SK-N-SH (cell line): ENCODE measurements at regions not wholly inside any gene's neighbourhood (a gene's known extent, or its start where the extent isn't known, plus 50 kb on each side); places are given as distances from the start of the nearest gene placed in this dataset.

ENCODE experiments used
- CTCF ChIA-PET: fragments of 300-600, 350-600 bp; formaldehyde crosslinking; extraction: SDS; loops from one replicate; lab custom pipeline; 2021; lab: Yijun Ruan, JAX
- POLR2A ChIA-PET: fragments of 350-600 bp; sonication (Branson Sonifier 250); formaldehyde crosslinking; extraction: SDS; loops from one replicate; lab custom pipeline; 2020; ENCODE audit warnings: antibody characterized with exemption, inconsistent platforms; lab: Yijun Ruan, JAX
- DNase-seq: peaks from one replicate; pipeline ENCODE4 v3.0.0; 2012
- H2AFZ ChIP-seq: fragments of 200-600 bp; sonication (generic); 2 replicates; pipeline ENCODE4 v1.8.1; 2016; ENCODE audit warnings: antibody characterized with exemption, mild to moderate bottlenecking, low read depth
- H3F3A ChIP-seq: fragments of 200-600 bp; sonication (generic); replicated peaks from 2 replicates; pipeline ENCODE3; 2016; ENCODE audit warnings: antibody characterized with exemption, mild to moderate bottlenecking; ENCODE audit not compliant: insufficient read depth
- H3K27ac ChIP-seq, 2 experiments: fragments of 200-500 bp in 1 of 2; fragments of 200-600 bp in 1 of 2; sonication (Bioruptor generic) in 1 of 2; sonication (generic), shearing (Covaris generic) in 1 of 2; 2 replicates each; pipeline versions ENCODE4 v1.5.1 to v1.6.1; 2014 to 2016; ENCODE audit warnings: low read depth in 2 of 2, inconsistent platforms in 1 of 2, low read length in 1 of 2, mild to moderate bottlenecking in 1 of 2, mixed read lengths in 1 of 2
- H3K27me3 ChIP-seq: fragments of 200-600 bp; sonication (generic), shearing (Covaris generic); 2 replicates; pipeline ENCODE4 v1.6.1; 2016; ENCODE audit warnings: mixed run types; ENCODE audit not compliant: insufficient read depth
- H3K36me3 ChIP-seq, 2 experiments: fragments of 200-500 bp in 1 of 2; fragments of 200-600 bp in 1 of 2; sonication (Bioruptor generic) in 1 of 2; sonication (generic) in 1 of 2; replicated peaks in 1 of 2; 2 replicates each; pipeline versions ENCODE3 to v1.5.1; 2014 to 2016; ENCODE audit warnings: low read length in 1 of 2, mild to moderate bottlenecking in 1 of 2; ENCODE audit not compliant: insufficient read depth in 2 of 2, control insufficient read depth in 1 of 2
- H3K4me1 ChIP-seq, 2 experiments: fragments of 200-500 bp in 1 of 2; fragments of 200-600 bp in 1 of 2; sonication (Bioruptor generic) in 1 of 2; sonication (generic), shearing (Covaris generic) in 1 of 2; 2 replicates each; pipeline versions ENCODE4 v1.5.1 to v1.6.1; 2014 to 2016; ENCODE audit warnings: low read depth in 1 of 2, low read length in 1 of 2, mixed run types in 1 of 2; ENCODE audit not compliant: insufficient read depth in 2 of 2, control insufficient read depth in 1 of 2
- H3K4me2 ChIP-seq: fragments of 200-600 bp; sonication (generic), shearing (Covaris generic); 2 replicates; pipeline ENCODE4 v1.6.1; 2017; ENCODE audit warnings: mixed run types
- H3K4me3 ChIP-seq, 2 experiments: fragments of 200-500 bp in 1 of 2; fragments of 200-600 bp in 1 of 2; sonication (Bioruptor generic) in 1 of 2; sonication (generic), shearing (Covaris generic) in 1 of 2; 2 replicates each; pipeline versions ENCODE4 v1.5.1 to v1.8.1; 2014 to 2016; ENCODE audit warnings: low read depth in 2 of 2, inconsistent platforms in 1 of 2, low read length in 1 of 2, mild to moderate bottlenecking in 1 of 2, mixed read lengths in 1 of 2, moderate library complexity in 1 of 2
- H3K79me2 ChIP-seq: fragments of 200-600 bp; sonication (generic); 2 replicates; pipeline ENCODE4 v1.8.1; 2017; ENCODE audit warnings: mild to moderate bottlenecking; ENCODE audit not compliant: insufficient read depth
- H3K9ac ChIP-seq: fragments of 200-600 bp; sonication (generic); 2 replicates; pipeline ENCODE4 v1.6.1; 2017; ENCODE audit warnings: mixed run types
- H3K9me2 ChIP-seq: fragments of 200-600 bp; sonication (generic); 2 replicates; pipeline ENCODE4 v1.6.1; 2017; ENCODE audit warnings: mixed run types
- H3K9me3 ChIP-seq: fragments of 200-600 bp; sonication (generic); 2 replicates; pipeline ENCODE4 v1.6.1; 2017; ENCODE audit warnings: mixed run types, mild to moderate bottlenecking, moderate library complexity
- H4K20me1 ChIP-seq: fragments of 200-600 bp; sonication (generic); 2 replicates; pipeline ENCODE4 v1.6.1; 2017; ENCODE audit warnings: mild to moderate bottlenecking, mixed run types; ENCODE audit not compliant: insufficient read depth
- EP300 ChIP-seq, 2 experiments: IDR thresholded peaks; 2 replicates each; pipeline versions ENCODE4 v1.4.0 to v1.6.1; 2012; ENCODE audit warnings: borderline replicate concordance in 1 of 2, low read depth in 1 of 2, low read length in 1 of 2
- FOXJ3 ChIP-seq: sonication (generic); formaldehyde crosslinking; IDR thresholded peaks from 2 replicates; pipeline ENCODE4 v1.5.1; 2020; ENCODE audit warnings: mild to moderate bottlenecking, missing genetic modification reagents
- FOXM1 ChIP-seq: IDR thresholded peaks from 2 replicates; pipeline ENCODE4 v1.4.0; 2012; ENCODE audit warnings: low read depth, mild to moderate bottlenecking
- GATA2 ChIP-seq: sonication (generic); formaldehyde crosslinking; IDR thresholded peaks from 2 replicates; pipeline ENCODE4 v1.5.0; 2020; ENCODE audit warnings: mild to moderate bottlenecking, missing genetic modification reagents
- MXI1 ChIP-seq: IDR thresholded peaks from 2 replicates; pipeline ENCODE4 v1.6.1; 2012; ENCODE audit warnings: mild to moderate bottlenecking, low read depth, low read length, improper control_type of control experiment
- NFIC ChIP-seq: IDR thresholded peaks from 2 replicates; pipeline ENCODE4 v1.4.0; 2012; ENCODE audit warnings: borderline replicate concordance
- TCF12 ChIP-seq: IDR thresholded peaks from 2 replicates; pipeline ENCODE4 v1.4.0; 2012
- WGBS: methylation state at CpG from one replicate; pipeline ENCODE4 v1.1.6; 2017; ENCODE audit warnings: low lambda C conversion rate; 5-methylcytosine and 5-hydroxymethylcytosine counted together
- TF ChIP-seq, protein P1 (sequence below): fragments of 200-600 bp; sonication (generic); IDR thresholded peaks from 2 replicates; pipeline ENCODE4 v1.6.1; 2017; ENCODE audit warnings: antibody characterized with exemption, mild to moderate bottlenecking, moderate library complexity
- TF ChIP-seq, protein P2 (sequence below): IDR thresholded peaks from 2 replicates; pipeline ENCODE4 v1.6.1; 2012; ENCODE audit warnings: mild to moderate bottlenecking, low read depth, low read length, moderate library complexity
- TF ChIP-seq, protein P3 (sequence below): IDR thresholded peaks from 2 replicates; pipeline ENCODE4 v1.4.0; 2012; ENCODE audit warnings: low read depth
- TF ChIP-seq, protein P4 (sequence below): fragments of 150-350 bp; IDR thresholded peaks from 2 replicates; pipeline ENCODE4 v1.6.1; 2016; ENCODE audit warnings: mild to moderate bottlenecking, low read depth, low read length
- TF ChIP-seq, protein P5 (sequence below): IDR thresholded peaks from 2 replicates; pipeline ENCODE4; 2012

DNA sequence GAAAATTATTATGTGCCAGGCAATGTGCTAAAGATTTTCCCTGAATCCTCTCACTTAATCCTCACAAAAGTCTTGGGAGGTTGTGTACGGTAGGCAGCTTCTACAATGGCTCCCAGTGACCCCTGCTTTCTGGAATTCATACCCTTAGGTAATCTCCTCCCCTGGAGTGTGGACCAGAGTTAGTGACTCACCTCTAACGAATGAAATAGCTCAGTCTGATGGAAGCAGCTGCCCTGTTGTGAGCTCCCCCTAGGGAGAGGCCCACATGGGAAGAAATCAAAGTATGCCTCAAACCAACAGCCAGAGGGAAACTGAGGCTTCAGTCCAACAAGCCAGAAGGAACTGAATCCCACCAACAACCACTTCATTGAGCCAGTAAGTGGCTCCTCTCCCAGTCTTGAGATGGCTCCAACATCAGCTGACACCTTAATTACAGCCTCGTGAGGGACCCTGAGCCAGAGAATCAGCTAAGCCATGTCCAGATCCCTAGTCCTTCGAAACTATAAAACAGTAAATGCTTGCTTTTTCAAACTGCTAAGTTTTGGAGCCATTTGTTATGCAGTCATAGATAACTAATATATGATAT, 98.9 kb upstream of the ISX start:
- whole genome bisulfite sequencing, result 4% methylated on average over 4 of the region's 4 CpGs
- Histone ChIP-seq H3K9me3 (no peaks in the 10 kb centered on the region), H3K27ac (no peak overlapping the region), H3K4me3 (no peak overlapping the region), H3K27me3 (no peaks in the 10 kb centered on the region), H3F3A (no peaks in the 10 kb centered on the region), H3K9ac (no peak overlapping the region), H3K9me2 (no peaks in the 10 kb centered on the region), H3K4me1 (no peaks in the 10 kb centered on the region), H4K20me1 (no peaks in the 10 kb centered on the region), H3K79me2 (no peaks in the 10 kb centered on the region), H3K4me2 (no peak overlapping the region), H2AFZ (no peak overlapping the region), H3K36me3 (no peaks in the 10 kb centered on the region)
- ChIA-PET POLR2A (no interaction called here), CTCF (no interaction called here)
- TF ChIP-seq FOXM1 (no peak), TCF12 (no peak)
- TF ChIP-seq, protein P1, sequence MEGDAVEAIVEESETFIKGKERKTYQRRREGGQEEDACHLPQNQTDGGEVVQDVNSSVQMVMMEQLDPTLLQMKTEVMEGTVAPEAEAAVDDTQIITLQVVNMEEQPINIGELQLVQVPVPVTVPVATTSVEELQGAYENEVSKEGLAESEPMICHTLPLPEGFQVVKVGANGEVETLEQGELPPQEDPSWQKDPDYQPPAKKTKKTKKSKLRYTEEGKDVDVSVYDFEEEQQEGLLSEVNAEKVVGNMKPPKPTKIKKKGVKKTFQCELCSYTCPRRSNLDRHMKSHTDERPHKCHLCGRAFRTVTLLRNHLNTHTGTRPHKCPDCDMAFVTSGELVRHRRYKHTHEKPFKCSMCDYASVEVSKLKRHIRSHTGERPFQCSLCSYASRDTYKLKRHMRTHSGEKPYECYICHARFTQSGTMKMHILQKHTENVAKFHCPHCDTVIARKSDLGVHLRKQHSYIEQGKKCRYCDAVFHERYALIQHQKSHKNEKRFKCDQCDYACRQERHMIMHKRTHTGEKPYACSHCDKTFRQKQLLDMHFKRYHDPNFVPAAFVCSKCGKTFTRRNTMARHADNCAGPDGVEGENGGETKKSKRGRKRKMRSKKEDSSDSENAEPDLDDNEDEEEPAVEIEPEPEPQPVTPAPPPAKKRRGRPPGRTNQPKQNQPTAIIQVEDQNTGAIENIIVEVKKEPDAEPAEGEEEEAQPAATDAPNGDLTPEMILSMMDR, result no peak
- TF ChIP-seq, protein P2, sequence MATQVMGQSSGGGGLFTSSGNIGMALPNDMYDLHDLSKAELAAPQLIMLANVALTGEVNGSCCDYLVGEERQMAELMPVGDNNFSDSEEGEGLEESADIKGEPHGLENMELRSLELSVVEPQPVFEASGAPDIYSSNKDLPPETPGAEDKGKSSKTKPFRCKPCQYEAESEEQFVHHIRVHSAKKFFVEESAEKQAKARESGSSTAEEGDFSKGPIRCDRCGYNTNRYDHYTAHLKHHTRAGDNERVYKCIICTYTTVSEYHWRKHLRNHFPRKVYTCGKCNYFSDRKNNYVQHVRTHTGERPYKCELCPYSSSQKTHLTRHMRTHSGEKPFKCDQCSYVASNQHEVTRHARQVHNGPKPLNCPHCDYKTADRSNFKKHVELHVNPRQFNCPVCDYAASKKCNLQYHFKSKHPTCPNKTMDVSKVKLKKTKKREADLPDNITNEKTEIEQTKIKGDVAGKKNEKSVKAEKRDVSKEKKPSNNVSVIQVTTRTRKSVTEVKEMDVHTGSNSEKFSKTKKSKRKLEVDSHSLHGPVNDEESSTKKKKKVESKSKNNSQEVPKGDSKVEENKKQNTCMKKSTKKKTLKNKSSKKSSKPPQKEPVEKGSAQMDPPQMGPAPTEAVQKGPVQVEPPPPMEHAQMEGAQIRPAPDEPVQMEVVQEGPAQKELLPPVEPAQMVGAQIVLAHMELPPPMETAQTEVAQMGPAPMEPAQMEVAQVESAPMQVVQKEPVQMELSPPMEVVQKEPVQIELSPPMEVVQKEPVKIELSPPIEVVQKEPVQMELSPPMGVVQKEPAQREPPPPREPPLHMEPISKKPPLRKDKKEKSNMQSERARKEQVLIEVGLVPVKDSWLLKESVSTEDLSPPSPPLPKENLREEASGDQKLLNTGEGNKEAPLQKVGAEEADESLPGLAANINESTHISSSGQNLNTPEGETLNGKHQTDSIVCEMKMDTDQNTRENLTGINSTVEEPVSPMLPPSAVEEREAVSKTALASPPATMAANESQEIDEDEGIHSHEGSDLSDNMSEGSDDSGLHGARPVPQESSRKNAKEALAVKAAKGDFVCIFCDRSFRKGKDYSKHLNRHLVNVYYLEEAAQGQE, result no peak
- TF ChIP-seq, protein P3, sequence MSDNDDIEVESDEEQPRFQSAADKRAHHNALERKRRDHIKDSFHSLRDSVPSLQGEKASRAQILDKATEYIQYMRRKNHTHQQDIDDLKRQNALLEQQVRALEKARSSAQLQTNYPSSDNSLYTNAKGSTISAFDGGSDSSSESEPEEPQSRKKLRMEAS, result no peak
- DNase-seq, result no peak

DNA sequence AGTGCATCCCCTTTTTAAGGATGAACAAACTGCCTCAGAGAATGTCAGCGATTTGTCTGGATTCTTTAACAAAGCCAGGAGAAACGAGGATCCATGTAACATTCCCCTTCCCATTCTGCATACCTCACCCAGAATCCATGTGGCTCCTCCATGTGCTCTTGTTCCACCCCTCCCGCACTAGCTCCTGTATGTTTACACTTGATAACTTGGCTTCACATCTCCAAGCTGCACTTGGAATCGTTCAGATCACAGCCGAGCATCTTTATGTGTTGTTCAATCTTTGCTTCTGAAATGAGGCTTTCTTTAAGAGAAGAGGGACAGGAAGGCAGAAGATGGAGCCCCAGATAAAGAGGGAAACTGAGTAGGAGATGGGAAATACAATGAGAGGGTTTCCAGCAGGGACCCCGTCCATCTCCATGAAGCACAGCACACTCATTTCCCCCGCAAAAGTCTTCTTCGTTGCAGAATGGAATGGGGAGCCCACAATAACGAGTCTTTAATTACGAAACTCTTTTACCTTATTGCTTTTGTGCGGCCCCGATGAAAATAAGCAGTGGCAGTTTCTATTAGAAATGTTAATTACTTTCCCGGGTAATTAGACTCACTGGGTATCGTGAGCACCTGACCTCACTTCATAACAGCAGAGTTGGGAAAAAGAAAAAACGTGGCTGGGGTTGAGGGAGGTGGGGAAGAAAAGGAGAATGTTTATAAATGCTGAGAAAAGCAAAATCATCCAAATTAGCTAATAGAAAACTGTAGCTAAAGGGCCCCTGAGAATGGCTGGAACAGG, 96.8 kb upstream of the ISX start:
- DNase-seq, result no peak
- Histone ChIP-seq H3K27me3 (no peaks in the 10 kb centered on the region), H3K79me2 (no peaks in the 10 kb centered on the region), H3K4me3 (no peak overlapping the region), H3K4me2 (no peak overlapping the region), H3K36me3 (no peaks in the 10 kb centered on the region), H3K9me2 (no peaks in the 10 kb centered on the region), H4K20me1 (no peaks in the 10 kb centered on the region), H3K9ac (no peak overlapping the region), H3K9me3 (no peaks in the 10 kb centered on the region), H3K27ac (no peak overlapping the region), H3F3A (no peaks in the 10 kb centered on the region), H2AFZ (no peak overlapping the region), H3K4me1 (no peaks in the 10 kb centered on the region)
- WGBS, result 12% methylated on average over 15 of the region's 15 CpGs
- POLR2A ChIA-PET, result no interaction called here
- CTCF ChIA-PET, result no interaction called here
- no peak for TF ChIP-seq MXI1
- TF ChIP-seq EP300 (IDR thresholded peaks at IDR 0.05; ENCODE audit: borderline replicate concordance in 1 of 2, low read depth in 1 of 2, low read length in 1 of 2), result no peak
- no peak for TF ChIP-seq NFIC
- TF ChIP-seq, protein P3, result no peak
- TF ChIP-seq GATA2 (CRISPR knock-in tag), result no peak
- TF ChIP-seq, protein P4, sequence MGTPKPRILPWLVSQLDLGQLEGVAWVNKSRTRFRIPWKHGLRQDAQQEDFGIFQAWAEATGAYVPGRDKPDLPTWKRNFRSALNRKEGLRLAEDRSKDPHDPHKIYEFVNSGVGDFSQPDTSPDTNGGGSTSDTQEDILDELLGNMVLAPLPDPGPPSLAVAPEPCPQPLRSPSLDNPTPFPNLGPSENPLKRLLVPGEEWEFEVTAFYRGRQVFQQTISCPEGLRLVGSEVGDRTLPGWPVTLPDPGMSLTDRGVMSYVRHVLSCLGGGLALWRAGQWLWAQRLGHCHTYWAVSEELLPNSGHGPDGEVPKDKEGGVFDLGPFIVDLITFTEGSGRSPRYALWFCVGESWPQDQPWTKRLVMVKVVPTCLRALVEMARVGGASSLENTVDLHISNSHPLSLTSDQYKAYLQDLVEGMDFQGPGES, result no peak
- no peak for TF ChIP-seq FOXJ3 (CRISPR knock-in tag)
- TF ChIP-seq FOXM1, result no peak
- TF ChIP-seq, protein P5, sequence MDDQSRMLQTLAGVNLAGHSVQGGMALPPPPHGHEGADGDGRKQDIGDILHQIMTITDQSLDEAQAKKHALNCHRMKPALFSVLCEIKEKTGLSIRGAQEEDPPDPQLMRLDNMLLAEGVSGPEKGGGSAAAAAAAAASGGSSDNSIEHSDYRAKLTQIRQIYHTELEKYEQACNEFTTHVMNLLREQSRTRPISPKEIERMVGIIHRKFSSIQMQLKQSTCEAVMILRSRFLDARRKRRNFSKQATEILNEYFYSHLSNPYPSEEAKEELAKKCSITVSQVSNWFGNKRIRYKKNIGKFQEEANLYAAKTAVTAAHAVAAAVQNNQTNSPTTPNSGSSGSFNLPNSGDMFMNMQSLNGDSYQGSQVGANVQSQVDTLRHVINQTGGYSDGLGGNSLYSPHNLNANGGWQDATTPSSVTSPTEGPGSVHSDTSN, result no peak
- TF ChIP-seq, protein P2, result no peak
